NCI-H2227 (cell line): ENCODE measurements at regions not wholly inside any gene's neighbourhood (a gene's known extent, or its start where the extent isn't known, plus 50 kb on each side); places are given as distances from the start of the nearest gene placed in this dataset.

ENCODE experiments used
- DNase-seq: peaks from one replicate; lab custom pipeline; 2025; ENCODE audit not compliant: unreplicated experiment; lab: John Stamatoyannopoulos, UW

DNA sequence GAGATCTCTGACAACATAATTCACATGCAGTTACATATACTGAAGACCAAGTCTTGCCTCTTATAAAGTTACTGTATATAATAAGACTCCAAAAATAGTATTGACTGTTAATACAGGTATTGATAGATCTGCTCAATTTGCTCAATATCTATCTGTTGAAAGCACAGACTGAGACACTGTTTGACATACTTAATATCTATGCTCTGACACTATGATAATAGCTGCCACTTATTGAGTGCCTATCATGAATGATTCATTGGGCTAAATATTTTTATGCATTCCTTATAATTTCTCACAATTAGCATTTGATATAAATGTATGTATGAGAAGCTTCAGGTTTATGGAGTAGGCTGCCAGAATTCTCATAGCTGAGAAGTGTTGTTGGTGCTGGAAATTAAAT is 1600.9 kb upstream of the IGFBP7 start:
- DNase-seq: no peak

- no peak for DNase-seq
These were observed 1578.4 kb upstream of the IGFBP7 start for GRCh38 chr4:58688568-58688967.

DNA sequence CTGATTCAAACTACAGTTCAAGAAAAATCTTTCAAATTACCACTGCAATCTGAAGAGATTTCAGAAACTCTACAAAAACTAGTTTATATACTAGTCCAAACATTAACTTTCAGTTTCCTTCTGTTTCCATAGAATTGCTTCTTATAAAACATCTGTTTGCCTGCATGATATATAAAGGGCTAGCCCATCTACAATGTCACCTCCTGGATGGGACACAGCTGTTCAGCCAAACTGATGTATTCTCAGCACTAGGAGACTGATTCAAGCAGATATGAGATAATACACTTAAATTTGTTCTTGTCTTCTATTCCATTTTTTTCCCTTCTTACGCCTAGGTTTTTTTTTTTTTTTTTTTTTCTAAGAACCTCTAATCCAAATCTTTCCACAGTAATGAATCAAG is 1569.7 kb upstream of the IGFBP7 start:
- DNase-seq: no peak

DNA sequence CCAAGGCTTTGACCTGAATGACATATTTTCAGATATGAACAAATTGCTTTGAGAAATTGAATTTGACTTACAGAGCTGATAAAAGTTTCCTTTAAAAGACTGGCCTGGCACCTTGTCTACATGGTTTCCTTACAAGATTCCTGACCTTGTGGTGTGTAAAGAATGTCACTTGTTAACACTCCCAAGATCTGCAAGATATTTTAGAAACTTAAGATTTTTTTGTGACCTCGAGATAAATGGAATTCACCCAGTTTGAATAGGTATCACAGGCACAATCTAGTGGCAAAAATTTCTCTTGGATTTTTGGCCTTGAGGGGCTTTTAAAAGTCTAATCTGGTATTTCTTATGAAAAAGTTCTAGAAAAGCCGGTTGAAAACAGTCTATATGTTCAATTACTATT is 1568.9 kb upstream of the IGFBP7 start:
- DNase-seq: no peak

GRCh38 chr4:58669783-58670182 is 1559.6 kb upstream of the IGFBP7 start:
- no peak for DNase-seq

- DNase-seq: no peak
These were observed 1555.5 kb upstream of the IGFBP7 start for GRCh38 chr4:58665649-58666048.

GRCh38 chr4:58658701-58659100 is 1548.5 kb upstream of the IGFBP7 start:
- no peak for DNase-seq

GRCh38 chr4:58653251-58653650 is 1543.1 kb upstream of the IGFBP7 start:
- no peak for DNase-seq

DNA sequence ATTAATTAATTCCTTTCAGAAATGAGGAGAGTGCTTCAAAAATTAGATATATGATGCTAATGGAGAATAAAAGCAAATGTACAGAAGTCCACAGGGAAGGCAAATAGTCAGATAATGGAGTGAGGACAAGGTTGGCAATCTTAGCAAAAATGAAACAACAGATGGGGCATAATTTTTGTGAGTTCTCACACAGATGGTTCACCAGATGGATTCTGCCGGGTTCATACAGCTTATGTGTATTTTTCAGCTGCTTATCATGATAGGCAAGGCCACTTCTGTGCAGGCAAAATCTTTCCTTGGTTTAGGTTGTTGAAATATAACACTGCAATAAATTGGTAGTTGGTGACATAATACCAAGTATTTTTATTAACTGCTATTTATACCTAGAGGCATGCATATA is 1539.0 kb upstream of the IGFBP7 start:
- DNase-seq: no peak

DNA sequence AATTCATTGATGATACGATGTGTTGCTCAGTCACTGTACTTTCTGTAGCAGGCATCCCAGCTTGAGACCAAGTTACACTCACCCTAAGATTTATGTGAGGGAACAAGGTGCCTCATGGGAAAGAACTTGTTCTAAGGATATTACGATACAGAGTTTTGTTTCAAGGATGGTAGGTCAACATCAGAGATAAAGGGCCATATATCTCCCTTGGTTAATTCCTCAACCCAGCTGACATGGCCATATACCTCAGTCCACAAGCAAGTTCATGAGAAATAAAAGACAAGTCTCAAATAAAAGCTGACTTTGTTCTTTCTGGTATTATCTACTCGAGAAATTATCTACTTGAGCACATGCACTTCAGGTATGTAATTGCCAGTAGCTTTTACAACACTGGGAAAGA is 1535.9 kb upstream of the IGFBP7 start:
- DNase-seq: no peak

GRCh38 chr4:58644549-58644948 is 1534.4 kb upstream of the IGFBP7 start:
- DNase-seq: no peak

DNA sequence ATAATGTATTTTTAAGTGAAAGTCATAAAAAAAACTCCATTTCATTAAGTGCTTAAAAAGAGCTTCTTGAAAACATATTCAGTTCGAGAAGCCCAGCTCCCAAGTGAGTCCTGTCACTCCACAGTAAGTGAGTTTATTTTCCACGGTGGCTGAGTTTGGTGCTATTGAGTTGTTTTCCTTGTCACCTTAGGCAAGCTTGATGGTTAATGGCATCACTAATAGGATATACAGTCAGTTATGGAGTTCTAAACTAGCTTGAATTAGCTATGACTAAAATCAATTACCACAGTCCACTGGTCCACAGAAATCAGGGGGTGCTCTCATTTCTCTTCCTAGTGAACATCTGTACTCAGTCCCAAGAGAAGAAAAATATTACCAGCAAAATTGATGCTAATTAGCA is 1526.2 kb upstream of the IGFBP7 start:
- no peak for DNase-seq

GRCh38 chr4:58617226-58617625 is 1507.0 kb upstream of the IGFBP7 start:
- no peak for DNase-seq

GRCh38 chr4:58611012-58611411 is 1500.8 kb upstream of the IGFBP7 start:
- no peak for DNase-seq

GRCh38 chr4:58606303-58606702 is 1496.1 kb upstream of the IGFBP7 start:
- DNase-seq: no peak

DNA sequence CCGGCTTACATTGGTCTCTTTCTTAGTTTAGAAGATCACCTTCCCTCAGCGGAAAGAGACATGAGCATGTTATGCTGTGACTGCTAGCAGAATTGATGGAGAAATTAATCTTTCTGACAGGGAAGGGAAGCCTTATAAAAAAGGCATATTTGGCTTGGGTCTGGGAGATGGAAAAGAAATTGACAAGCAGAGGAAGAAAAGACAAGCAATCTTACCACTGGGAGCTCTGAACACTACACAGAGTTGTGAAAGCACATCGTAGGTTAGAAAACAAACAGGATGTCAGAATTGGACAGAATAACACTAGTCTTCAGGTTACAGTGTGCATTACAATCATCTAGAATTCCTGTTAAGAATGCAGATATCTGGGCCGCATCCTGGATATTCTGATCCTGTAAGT is 1493.8 kb upstream of the IGFBP7 start:
- no peak for DNase-seq

GRCh38 chr4:58602731-58603359 is 1492.7 kb upstream of the IGFBP7 start:
- no peak for DNase-seq

DNA sequence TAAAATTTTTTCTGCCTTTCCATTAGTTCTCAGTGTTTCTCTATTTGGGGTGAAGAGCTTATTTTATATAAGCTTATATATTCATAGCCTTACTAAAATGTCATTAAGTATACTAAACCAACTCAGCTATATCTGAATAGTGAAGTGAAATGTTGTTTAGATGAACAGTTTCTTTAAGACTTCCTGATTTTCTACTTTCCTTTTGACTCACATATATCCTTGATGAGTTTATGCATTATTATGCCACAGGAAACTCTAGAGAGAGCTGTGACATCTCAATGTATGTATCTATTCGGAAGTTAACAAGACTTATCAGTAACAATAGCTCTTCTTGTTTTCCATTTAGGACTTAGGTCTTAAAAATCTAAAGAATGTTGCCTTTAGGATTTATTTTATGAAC is 1491.8 kb upstream of the IGFBP7 start:
- DNase-seq: no peak

DNA sequence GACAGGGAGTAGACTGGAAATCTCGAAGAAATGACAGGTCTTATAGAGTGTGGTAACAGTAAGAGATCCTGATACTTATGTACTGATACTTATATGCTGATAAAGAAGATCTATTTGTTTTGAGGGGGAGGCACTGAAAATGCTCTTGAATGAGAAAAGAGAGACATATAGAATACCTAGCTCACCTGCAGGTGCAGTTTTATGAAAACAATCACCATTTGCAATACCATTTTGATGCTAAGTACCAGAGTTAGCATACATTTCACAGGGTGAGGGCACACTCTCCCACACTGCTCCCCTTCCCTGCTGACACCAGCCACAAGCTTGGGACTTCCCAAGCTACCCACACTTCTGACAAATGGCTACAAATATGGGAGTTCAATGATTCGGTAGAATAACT is 1490.1 kb upstream of the IGFBP7 start:
- no peak for DNase-seq

GRCh38 chr4:58590722-58591121 is 1480.5 kb upstream of the IGFBP7 start:
- no peak for DNase-seq

DNA sequence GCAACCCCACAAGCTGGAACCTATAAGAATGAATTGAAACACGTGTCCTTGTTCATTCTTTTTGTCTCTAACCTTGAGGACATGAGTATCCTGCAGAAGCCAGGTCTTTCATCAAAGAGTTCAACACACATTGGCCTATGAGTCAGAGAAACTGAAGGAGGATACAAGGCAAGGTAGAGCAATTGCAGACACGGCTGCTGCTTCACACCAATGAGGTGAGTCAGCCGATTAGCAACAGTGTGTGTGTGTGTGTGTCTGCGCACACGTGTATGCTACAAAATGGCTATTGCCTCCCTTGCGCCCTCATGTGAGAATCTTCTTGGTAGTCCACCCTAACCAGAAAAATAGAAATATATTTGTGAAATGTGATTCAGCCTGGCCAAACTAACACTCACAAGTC is 1477.7 kb upstream of the IGFBP7 start:
- no peak for DNase-seq

GRCh38 chr4:58566260-58566659 is 1456.1 kb upstream of the IGFBP7 start:
- DNase-seq: no peak

- no peak for DNase-seq
These were observed 1454.7 kb upstream of the IGFBP7 start for GRCh38 chr4:58564695-58565475.
